GM12878 (cell line): ENCODE measurements at regions not wholly inside any gene's neighbourhood (a gene's known extent, or its start where the extent isn't known, plus 50 kb on each side); places are given as distances from the start of the nearest gene placed in this dataset.

Experiments used
- ATAC-seq: fragments of 200-7000 bp; cut with Tn5 transposase; 3 replicates; pipeline ENCODE4 v1.9.1; 2020; ENCODE audit warnings: mild to moderate bottlenecking, moderate library complexity
- BruUV-seq: library from RNA; stranded (reverse); fragments of 400-500 nt; replicated peaks from 2 replicates; lab custom pipeline; 2021; lab: Mats Ljungman, UMichigan
- CTCF ChIA-PET: fragments of 300-600 bp; sonication (Branson Sonifier 250); formaldehyde crosslinking; extraction: SDS; loops from one replicate; lab custom pipeline; 2021; ENCODE audit warnings: inconsistent platforms; lab: Yijun Ruan, JAX
- POLR2A ChIA-PET: fragments of 350-600 bp; formaldehyde crosslinking; extraction: SDS; loops from one replicate; lab custom pipeline; 2021; ENCODE audit warnings: inconsistent platforms; lab: Charles Lee
- RAD21 ChIA-PET: fragments of 300-600 bp; sonication (Branson Sonifier 250); formaldehyde crosslinking; loops from one replicate; lab custom pipeline; 2023; ENCODE audit warnings: antibody characterized with exemption; ENCODE audit not compliant: unreplicated experiment; lab: Charles Lee
- SMC1A ChIA-PET: fragments of 300-600 bp; sonication (Branson Sonifier 250); formaldehyde crosslinking; loops from one replicate; lab custom pipeline; 2023; ENCODE audit not compliant: unreplicated experiment, uncharacterized antibody; lab: Charles Lee
- DNase-seq: peaks from one replicate; pipeline ENCODE4 v3.0.0-alpha.2; 2011; ENCODE audit warnings: low read depth, low spot score
- FAIRE-seq: peaks from 3 replicates; lab custom pipeline; 2011; peaks lifted over from hg19 to GRCh38; lab: Jason Lieb, UNC
- H2AFZ ChIP-seq: 2 replicates; pipeline ENCODE4 v1.6.0; 2011; ENCODE audit warnings: low read depth, low read length, control low read depth; ENCODE audit not compliant: control insufficient read depth
- H3K27ac ChIP-seq: 2 replicates; pipeline ENCODE4 v1.5.1; 2011; ENCODE audit warnings: control low read depth; ENCODE audit not compliant: control insufficient read depth, insufficient read depth
- H3K27me3 ChIP-seq, 2 experiments: replicated peaks in 1 of 2; 2 replicates each; pipeline versions ENCODE4 v1.6.0 to v1.6.1; 2011; ENCODE audit warnings: low read length in 1 of 2; ENCODE audit not compliant: control insufficient read depth in 2 of 2, insufficient read depth in 2 of 2
- H3K36me3 ChIP-seq, 2 experiments: 2 replicates each; pipeline ENCODE4 v1.5.1; 2011; ENCODE audit warnings: low read length in 1 of 2; ENCODE audit not compliant: control insufficient read depth in 2 of 2, insufficient read depth in 2 of 2
- H3K4me1 ChIP-seq: 2 replicates; pipeline ENCODE4 v1.6.1; 2011; ENCODE audit warnings: mild to moderate bottlenecking, low read length, moderate library complexity, mixed read lengths; ENCODE audit not compliant: control insufficient read depth, insufficient read depth
- H3K4me2 ChIP-seq: 2 replicates; pipeline ENCODE4 v1.6.0; 2011; ENCODE audit warnings: control low read depth; ENCODE audit not compliant: control insufficient read depth, insufficient read depth
- H3K4me3 ChIP-seq: fragments of 200-600 bp; sonication (generic); 2 replicates; pipeline ENCODE4 v1.5.1; 2016
- H3K79me2 ChIP-seq: 2 replicates; pipeline ENCODE4 v1.6.0; 2011; ENCODE audit warnings: low read length; ENCODE audit not compliant: control insufficient read depth, insufficient read depth
- H3K9ac ChIP-seq: 2 replicates; pipeline ENCODE4 v1.8.0; 2011; ENCODE audit warnings: low read length, control low read depth, mixed read lengths; ENCODE audit not compliant: control insufficient read depth, insufficient read depth
- H3K9me3 ChIP-seq: replicated peaks from 3 replicates; pipeline ENCODE4 v1.5.1; 2011; ENCODE audit warnings: mild to moderate bottlenecking, low read length; ENCODE audit not compliant: control insufficient read depth, insufficient read depth
- H4K20me1 ChIP-seq: 2 replicates; pipeline ENCODE4 v1.6.0; 2011; ENCODE audit not compliant: control insufficient read depth, insufficient read depth
- CBFB ChIP-seq: IDR thresholded peaks from 2 replicates; pipeline ENCODE4 v1.6.1; 2016; ENCODE audit warnings: antibody characterized with exemption, low read depth
- CEBPZ ChIP-seq: fragments of 150-350 bp; IDR thresholded peaks from 2 replicates; pipeline ENCODE4 v1.6.1; 2016; ENCODE audit warnings: low read depth, low read length
- CHD2 ChIP-seq: IDR thresholded peaks from 2 replicates; pipeline ENCODE4 v1.6.1; 2011; ENCODE audit warnings: low read depth, low read length, improper control_type of control experiment, borderline replicate concordance
- EED ChIP-seq: sonication (generic); IDR thresholded peaks from 2 replicates; pipeline ENCODE4 v1.6.1; 2016; ENCODE audit warnings: antibody characterized with exemption, low read depth
- HSF1 ChIP-seq: fragments of 150-350 bp; IDR thresholded peaks from 2 replicates; pipeline ENCODE4 v1.6.1; 2014; ENCODE audit warnings: mild to moderate bottlenecking, low read depth, low read length
- LARP7 ChIP-seq: fragments of 450-650 bp; IDR thresholded peaks from 2 replicates; pipeline ENCODE4 v1.6.1; 2017; ENCODE audit warnings: mild to moderate bottlenecking
- NRF1 ChIP-seq: conservative IDR thresholded peaks from 2 replicates; pipeline ENCODE4 v1.6.1; 2011; ENCODE audit warnings: mild to moderate bottlenecking, low read depth, low read length, improper control_type of control experiment
- PBX3 ChIP-seq: IDR thresholded peaks from 2 replicates; pipeline ENCODE4 v1.6.1; 2011; ENCODE audit warnings: mild to moderate bottlenecking, low read depth, low read length, moderate library complexity; ENCODE audit not compliant: insufficient replicate concordance
- POLR2AphosphoS5 ChIP-seq: IDR thresholded peaks from 2 replicates; pipeline ENCODE4 v1.6.1; 2011; ENCODE audit warnings: mild to moderate bottlenecking, low read length, inconsistent platforms
- SRF ChIP-seq, 2 experiments: IDR thresholded peaks; 2 replicates each; pipeline ENCODE4 v1.6.1; 2011; ENCODE audit warnings: low read depth in 2 of 2, low read length in 2 of 2, mild to moderate bottlenecking in 1 of 2, moderate library complexity in 1 of 2
- TARDBP ChIP-seq: IDR thresholded peaks from 2 replicates; pipeline ENCODE4 v1.6.1; 2016; ENCODE audit warnings: borderline replicate concordance
- ZNF207 ChIP-seq: fragments of 450-650 bp; IDR thresholded peaks from 2 replicates; pipeline ENCODE4 v1.6.1; 2014; ENCODE audit warnings: antibody characterized with exemption, mild to moderate bottlenecking, borderline replicate concordance
- WGBS: methylation state at CpG from one replicate; pipeline ENCODE4 v1.1.6; 2016; ENCODE audit warnings: low lambda C conversion rate; ENCODE audit not compliant: insufficient replicate concordance, insufficient coverage; ENCODE audit errors: missing lambda C conversion rate; 5-methylcytosine and 5-hydroxymethylcytosine counted together
- in situ Hi-C: fragments of 300-500 bp; cut with MboI; formaldehyde crosslinking; loops from 9 replicates; pipeline ENCODE4 v1.14.3; 2018; ENCODE audit warnings: mixed read lengths
- intact Hi-C: fragments of 100-400 bp; cut with micrococcal nuclease; formaldehyde crosslinking; loops from one replicate; pipeline ENCODE4 v1.14.2; 2022; ENCODE audit not compliant: unreplicated experiment
- TF ChIP-seq, protein P1 (sequence below): fragments of 450-650 bp; IDR thresholded peaks from 2 replicates; pipeline ENCODE4 v1.6.1; 2016; ENCODE audit warnings: mild to moderate bottlenecking
- TF ChIP-seq, protein P2 (sequence below): IDR thresholded peaks from 2 replicates; pipeline ENCODE4 v1.6.1; 2011; ENCODE audit warnings: low read depth, mild to moderate bottlenecking, low read length, moderate library complexity, borderline replicate concordance; ENCODE audit errors: extremely low read depth

GRCh38 chr7:81135324-81135723 lies 216.5 kb upstream of the SEMA3C start:
- FAIRE-seq: no peak
- in situ Hi-C loops: no loop called here
- POLR2A ChIA-PET: no interaction called here

More at GRCh38 chr7:81135324-81135723, 216.5 kb upstream of the SEMA3C start:
- TF ChIP-seq POLR2AphosphoS5: no peak
- no peak for TF ChIP-seq TARDBP
- no peak for TF ChIP-seq NRF1
- no peak for TF ChIP-seq HSF1
- no peak for TF ChIP-seq CBFB
- no peak for TF ChIP-seq LARP7
- TF ChIP-seq PBX3: no peak
- TF ChIP-seq, protein P1, sequence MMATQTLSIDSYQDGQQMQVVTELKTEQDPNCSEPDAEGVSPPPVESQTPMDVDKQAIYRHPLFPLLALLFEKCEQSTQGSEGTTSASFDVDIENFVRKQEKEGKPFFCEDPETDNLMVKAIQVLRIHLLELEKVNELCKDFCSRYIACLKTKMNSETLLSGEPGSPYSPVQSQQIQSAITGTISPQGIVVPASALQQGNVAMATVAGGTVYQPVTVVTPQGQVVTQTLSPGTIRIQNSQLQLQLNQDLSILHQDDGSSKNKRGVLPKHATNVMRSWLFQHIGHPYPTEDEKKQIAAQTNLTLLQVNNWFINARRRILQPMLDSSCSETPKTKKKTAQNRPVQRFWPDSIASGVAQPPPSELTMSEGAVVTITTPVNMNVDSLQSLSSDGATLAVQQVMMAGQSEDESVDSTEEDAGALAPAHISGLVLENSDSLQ: no peak
- TF ChIP-seq ZNF207: no peak
- TF ChIP-seq SRF (IDR thresholded peaks at IDR 0.05; ENCODE audit: low read depth in 2 of 2, low read length in 2 of 2): no peak
- no peak for TF ChIP-seq EED
- TF ChIP-seq, protein P2, sequence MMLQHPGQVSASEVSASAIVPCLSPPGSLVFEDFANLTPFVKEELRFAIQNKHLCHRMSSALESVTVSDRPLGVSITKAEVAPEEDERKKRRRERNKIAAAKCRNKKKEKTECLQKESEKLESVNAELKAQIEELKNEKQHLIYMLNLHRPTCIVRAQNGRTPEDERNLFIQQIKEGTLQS: no peak
- no peak for TF ChIP-seq CEBPZ
- TF ChIP-seq CHD2: no peak
- no TSS peak for BruUV-seq
- H3K36me3 ChIP-seq: no peaks in the 10 kb centered on the region
- CTCF ChIA-PET: no interaction called here
- H3K9me3 ChIP-seq: no peaks in the 10 kb centered on the region
- no peak overlapping the region for H2AFZ ChIP-seq
- DNase-seq (no peak), ATAC-seq (no peak)
- H3K79me2 ChIP-seq: no peaks in the 10 kb centered on the region
- no peaks in the 10 kb centered on the region for H3K27me3 ChIP-seq
- H3K4me2 ChIP-seq: no peak overlapping the region
- RAD21 ChIA-PET: no interaction called here
- WGBS: 37% methylated on average over 4 of the region's 4 CpGs
- no peak overlapping the region for H3K4me3 ChIP-seq
- H3K27ac ChIP-seq: no peak overlapping the region
- no peak overlapping the region for H3K9ac ChIP-seq
- no peaks in the 10 kb centered on the region for H4K20me1 ChIP-seq
- intact Hi-C loops: no loop called here
- SMC1A ChIA-PET: no interaction called here
- no peaks in the 10 kb centered on the region for H3K4me1 ChIP-seq
